Stimulated activated effector memory CD8-positive, alpha-beta T cell treated with anti-CD3 and anti-CD28 coated beads, Interleukin-12 subunit alpha, Interleukin-12 subunit beta, amount 100 ng/mL, for 72 hours (primary cell): ENCODE measurements at regions not wholly inside any gene's neighbourhood (a gene's known extent, or its start where the extent isn't known, plus 50 kb on each side); places are given as distances from the start of the nearest gene placed in this dataset.

Source experiments
- ATAC-seq: fragments of 150-1000 bp; cut with Tn5 transposase; 2 replicates; pipeline ENCODE4 v1.10.0; 2021
- DNase-seq, 2 donors: peaks; one replicate each; pipeline ENCODE4 v3.0.0; 2021 to 2022; ENCODE audit warnings: low spot score in 2 of 2
- H3K27ac Mint-ChIP-seq: one replicate; pipeline ENCODE4 v1.8.0; 2022; ENCODE audit warnings: mild to moderate bottlenecking, mixed read lengths
- H3K36me3 Mint-ChIP-seq: one replicate; pipeline ENCODE4 v1.8.0; 2022; ENCODE audit warnings: mild to moderate bottlenecking, mixed read lengths
- H3K4me1 Mint-ChIP-seq: one replicate; pipeline ENCODE4 v1.8.0; 2022; ENCODE audit warnings: mixed read lengths
- H3K4me3 Mint-ChIP-seq: one replicate; pipeline ENCODE4 v1.8.0; 2022; ENCODE audit warnings: mild to moderate bottlenecking, mixed read lengths
- H3K9me3 Mint-ChIP-seq: one replicate; pipeline ENCODE4 v1.8.0; 2022; ENCODE audit warnings: mixed read lengths

DNA sequence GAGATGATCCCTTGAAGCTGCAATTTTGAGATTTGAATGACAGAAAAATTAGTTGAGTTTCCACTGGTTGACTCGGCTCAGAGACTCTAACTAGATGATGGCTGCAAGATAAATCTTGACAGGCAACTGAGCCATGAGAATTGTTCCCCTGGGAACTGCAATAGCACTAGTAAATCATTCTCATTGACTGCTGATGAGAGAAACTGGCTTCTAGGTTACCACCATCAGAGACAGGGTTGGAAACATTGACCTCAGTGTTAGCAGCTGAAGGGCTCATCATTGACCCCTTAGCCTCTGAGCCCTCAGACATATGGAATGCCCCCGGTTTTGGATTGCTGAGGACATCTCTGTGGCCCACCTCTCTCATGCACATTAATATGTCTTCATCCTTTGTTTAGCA, 125.4 kb upstream of the COX10 start:
- ATAC-seq (no peak), DNase-seq (no peak)
- H3K4me3 Mint-ChIP-seq, result no peak overlapping the region
- H3K4me1 Mint-ChIP-seq, result no peaks in the 10 kb centered on the region
- no peak overlapping the region for H3K27ac Mint-ChIP-seq
- no peaks in the 10 kb centered on the region for H3K9me3 Mint-ChIP-seq
- H3K36me3 Mint-ChIP-seq, result no peaks in the 10 kb centered on the region

DNA sequence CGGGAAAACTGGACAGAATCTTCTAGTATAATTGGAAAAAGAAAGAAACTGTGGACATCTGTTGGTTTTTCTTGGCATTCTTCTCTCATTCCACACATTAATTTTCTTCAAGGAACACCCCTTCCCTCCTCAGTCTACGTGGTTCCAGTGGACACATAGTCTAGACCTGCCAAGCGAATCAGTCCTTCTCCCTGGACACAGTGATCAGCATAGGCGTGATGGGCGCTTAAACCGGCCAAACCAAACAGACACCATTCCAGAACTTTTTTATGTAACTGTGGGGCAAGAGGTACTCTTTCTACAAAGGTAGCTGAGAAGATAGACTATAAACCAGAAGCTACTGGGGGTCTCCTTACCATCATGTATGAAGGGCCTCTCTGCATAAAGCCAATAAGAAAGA, 121.8 kb upstream of the COX10 start:
- no peak for ATAC-seq
- no peak overlapping the region for H3K4me3 Mint-ChIP-seq
- H3K36me3 Mint-ChIP-seq, result no peaks in the 10 kb centered on the region
- H3K9me3 Mint-ChIP-seq, result no peaks in the 10 kb centered on the region
- DNase-seq, result no peak
- H3K4me1 Mint-ChIP-seq, result no peaks in the 10 kb centered on the region
- no peak overlapping the region for H3K27ac Mint-ChIP-seq

DNA sequence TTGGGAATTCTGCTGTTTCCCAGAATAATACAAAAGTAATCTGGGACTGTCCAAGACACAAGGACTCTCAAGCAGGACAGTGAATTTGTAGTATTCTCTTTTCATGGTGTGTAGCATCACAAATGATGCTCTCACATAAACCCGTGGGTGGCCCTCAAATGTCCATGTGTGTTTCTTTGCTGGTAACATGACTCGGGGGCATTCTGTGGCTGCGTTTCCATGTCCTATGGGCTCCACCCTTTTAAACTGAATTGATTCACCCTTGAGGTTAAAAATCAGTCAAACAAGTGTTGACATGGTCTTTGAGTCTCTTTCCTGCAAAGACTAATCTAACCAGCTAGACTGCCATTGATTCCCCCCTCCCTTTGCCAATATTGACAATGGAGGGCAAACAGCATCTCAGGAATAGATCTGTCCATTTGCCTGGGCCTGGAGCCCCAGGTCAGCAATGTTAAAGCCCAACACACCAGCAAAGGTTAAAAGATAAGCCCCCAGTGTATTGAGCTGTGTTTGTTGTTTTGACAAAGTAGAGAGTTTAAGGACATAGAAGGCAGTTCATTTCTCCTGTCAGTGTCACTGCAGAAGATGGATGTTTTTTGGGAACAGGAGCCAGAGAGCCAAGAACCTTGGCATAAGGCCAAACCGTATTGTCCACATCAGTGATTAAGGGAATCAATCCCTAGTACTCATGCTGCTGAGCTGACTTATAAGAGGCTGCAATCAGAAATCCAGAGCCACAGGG, 117.1 kb upstream of the COX10 start:
- no peaks in the 10 kb centered on the region for H3K4me1 Mint-ChIP-seq
- no peak overlapping the region for H3K4me3 Mint-ChIP-seq
- no peaks in the 10 kb centered on the region for H3K36me3 Mint-ChIP-seq
- DNase-seq (no peak), ATAC-seq (no peak)
- H3K27ac Mint-ChIP-seq, result no peak overlapping the region
- no peaks in the 10 kb centered on the region for H3K9me3 Mint-ChIP-seq

- DNase-seq (no peak), ATAC-seq (no peak)
- Mint-ChIP-seq H3K4me1 (no peaks in the 10 kb centered on the region), H3K36me3 (no peaks in the 10 kb centered on the region), H3K9me3 (no peaks in the 10 kb centered on the region), H3K4me3 (no peak overlapping the region), H3K27ac (no peak overlapping the region)
Measured at GRCh38 chr17:13953841-13954240, 115.5 kb upstream of the COX10 start.

DNA sequence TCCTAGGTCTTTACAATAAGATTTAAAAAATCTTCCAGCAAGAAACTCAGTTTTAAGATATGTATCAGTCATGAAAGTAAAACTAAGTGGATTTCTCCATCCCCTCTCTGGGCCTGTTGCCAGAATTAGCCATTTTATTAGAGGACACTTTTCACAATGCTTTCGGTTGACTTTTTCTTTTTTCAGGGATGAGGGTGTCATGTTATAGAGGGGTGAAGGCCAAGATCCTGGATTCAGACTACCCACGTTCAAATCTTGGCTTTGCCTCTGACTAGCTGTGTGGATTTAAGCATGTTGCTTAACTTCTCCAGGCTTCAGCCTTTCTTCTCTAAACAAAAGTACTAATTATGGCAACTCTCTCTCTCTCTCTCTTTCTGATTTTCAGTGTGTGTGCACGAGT, 111.7 kb upstream of the COX10 start:
- Mint-ChIP-seq H3K4me3 (no peak overlapping the region), H3K4me1 (peaks cover 1% of the 10 kb centered on the region), H3K36me3 (peaks cover 6% of the 10 kb centered on the region), H3K27ac (no peak overlapping the region), H3K9me3 (no peaks in the 10 kb centered on the region)
- no peak for ATAC-seq
- DNase-seq, result no peak

GRCh38 chr17:13958773-13959172, 110.5 kb upstream of the COX10 start:
- no peaks in the 10 kb centered on the region for H3K9me3 Mint-ChIP-seq
- ATAC-seq, result no peak
- peaks cover 6% of the 10 kb centered on the region for H3K36me3 Mint-ChIP-seq
- no peak for DNase-seq
- H3K27ac Mint-ChIP-seq, result no peak overlapping the region
- H3K4me3 Mint-ChIP-seq, result no peak overlapping the region
- peaks cover 5% of the 10 kb centered on the region for H3K4me1 Mint-ChIP-seq

- Mint-ChIP-seq H3K4me1 (peaks cover 5% of the 10 kb centered on the region), H3K27ac (no peak overlapping the region), H3K9me3 (no peaks in the 10 kb centered on the region), H3K36me3 (peaks cover 6% of the 10 kb centered on the region), H3K4me3 (no peak overlapping the region)
- DNase-seq, result no peak
- no peak for ATAC-seq
Measured at GRCh38 chr17:13961265-13961664, 108.0 kb upstream of the COX10 start.

DNA sequence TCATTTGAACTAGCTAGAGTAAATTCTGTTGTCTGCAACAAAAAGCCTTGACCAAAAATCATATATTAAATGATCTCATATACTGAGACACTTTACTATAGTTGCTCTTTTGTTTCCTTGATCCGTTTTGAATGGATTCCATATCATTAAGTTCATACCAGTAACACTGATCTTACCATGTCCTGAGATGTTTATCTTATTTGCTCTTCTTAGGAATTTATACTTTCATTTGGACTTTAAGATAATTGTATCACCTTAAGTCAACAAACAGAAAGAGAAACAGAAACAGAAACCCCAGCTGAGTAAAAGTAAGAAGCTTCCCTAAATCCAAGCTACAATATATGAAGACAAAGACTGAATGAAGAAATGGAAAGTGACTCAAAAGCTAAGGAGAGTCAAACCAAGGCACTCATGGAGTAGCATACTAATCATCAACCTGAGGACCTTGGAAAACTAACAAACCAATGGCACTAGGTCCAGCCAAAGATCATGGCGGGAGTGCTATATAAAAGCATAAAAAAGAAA, 106.5 kb upstream of the COX10 start:
- Mint-ChIP-seq H3K4me1 (peaks cover 5% of the 10 kb centered on the region), H3K4me3 (no peak overlapping the region), H3K36me3 (peaks cover 6% of the 10 kb centered on the region), H3K9me3 (no peaks in the 10 kb centered on the region), H3K27ac (no peak overlapping the region)
- ATAC-seq (no peak), DNase-seq (no peak)

DNA sequence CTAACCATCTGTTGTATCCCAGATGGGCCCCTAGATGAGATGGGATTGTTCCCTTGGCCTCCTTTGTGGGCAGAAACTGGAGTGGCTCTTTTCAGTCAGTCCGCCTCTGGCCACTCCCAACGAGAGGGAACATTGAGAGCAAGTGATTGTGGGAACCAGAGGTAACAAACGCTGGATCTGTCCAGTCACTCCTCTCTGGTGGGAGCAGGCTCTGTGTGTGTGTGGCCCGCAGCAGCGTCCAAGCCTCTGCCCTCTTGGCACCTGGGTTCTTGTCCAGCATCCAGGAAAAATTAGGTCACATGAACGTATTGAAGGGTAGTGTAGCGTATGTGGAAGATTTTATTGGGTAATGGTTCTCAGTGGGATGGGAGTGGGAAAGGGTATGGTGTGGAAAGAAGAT, 101.9 kb upstream of the COX10 start:
- Mint-ChIP-seq H3K9me3 (no peaks in the 10 kb centered on the region), H3K36me3 (no peaks in the 10 kb centered on the region), H3K27ac (no peak overlapping the region), H3K4me3 (no peak overlapping the region), H3K4me1 (peaks cover 13% of the 10 kb centered on the region)
- no peak for DNase-seq
- ATAC-seq, result no peak

DNA sequence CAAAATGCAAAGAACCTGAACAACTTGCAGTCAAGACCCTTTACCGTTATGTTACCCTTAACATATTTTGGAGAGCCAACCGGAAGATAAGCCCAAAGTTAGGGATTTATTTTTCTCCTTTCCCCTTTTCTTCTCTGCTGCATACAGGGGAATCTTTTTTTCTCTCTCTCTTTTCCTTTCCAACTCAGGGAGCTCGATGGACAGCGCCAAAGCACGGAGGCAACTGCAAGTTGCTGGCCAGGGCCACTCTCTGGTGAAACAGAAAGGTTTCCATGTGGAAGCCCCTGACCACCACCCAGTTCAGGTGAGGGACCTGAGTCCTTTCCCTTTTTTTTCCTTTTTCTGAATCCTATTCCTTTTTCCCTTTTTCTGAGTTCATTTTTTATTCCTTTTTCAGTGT, 98.8 kb upstream of the COX10 start:
- Mint-ChIP-seq H3K27ac (no peak overlapping the region), H3K36me3 (no peaks in the 10 kb centered on the region), H3K9me3 (no peaks in the 10 kb centered on the region), H3K4me1 (peaks cover 8% of the 10 kb centered on the region), H3K4me3 (no peak overlapping the region)
- DNase-seq (no peak), ATAC-seq (no peak)

- DNase-seq (no peak), ATAC-seq (no peak)
- Mint-ChIP-seq H3K27ac (no peak overlapping the region), H3K9me3 (no peaks in the 10 kb centered on the region), H3K36me3 (no peaks in the 10 kb centered on the region), H3K4me1 (peaks cover 8% of the 10 kb centered on the region), H3K4me3 (no peak overlapping the region)
Measured at GRCh38 chr17:13973960-13974651, 95.2 kb upstream of the COX10 start.

- ATAC-seq, result no peak
- H3K27ac Mint-ChIP-seq, result no peak overlapping the region
- no peaks in the 10 kb centered on the region for H3K4me1 Mint-ChIP-seq
- no peak for DNase-seq
- H3K9me3 Mint-ChIP-seq, result no peaks in the 10 kb centered on the region
- no peak overlapping the region for H3K4me3 Mint-ChIP-seq
- H3K36me3 Mint-ChIP-seq, result no peaks in the 10 kb centered on the region
Measured at GRCh38 chr17:13977837-13978236, 91.5 kb upstream of the COX10 start.

DNA sequence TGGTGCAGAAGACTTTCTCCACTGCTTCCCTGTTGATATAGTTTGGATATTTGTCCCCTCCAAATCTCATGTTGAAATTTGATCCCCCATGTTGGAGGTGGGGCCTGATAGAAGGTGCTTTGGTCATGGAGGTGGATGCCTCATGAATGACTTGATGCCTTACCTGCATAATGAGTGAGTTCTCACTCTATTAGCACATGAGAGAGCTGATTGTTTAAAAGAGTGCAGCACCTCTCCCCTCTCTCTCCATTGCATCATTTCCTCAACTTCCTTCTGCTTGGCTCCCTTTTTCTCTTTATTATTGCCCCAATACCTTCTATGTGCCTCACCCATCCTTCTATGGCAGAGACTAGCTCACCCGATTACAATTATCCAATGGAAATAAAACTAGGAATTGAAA, 90.8 kb upstream of the COX10 start:
- Mint-ChIP-seq H3K9me3 (no peaks in the 10 kb centered on the region), H3K4me1 (no peaks in the 10 kb centered on the region), H3K27ac (no peak overlapping the region), H3K4me3 (no peak overlapping the region), H3K36me3 (no peaks in the 10 kb centered on the region)
- ATAC-seq (no peak), DNase-seq (no peak)

- DNase-seq (no peak), ATAC-seq (no peak)
- H3K36me3 Mint-ChIP-seq, result peaks cover 4% of the 10 kb centered on the region
- H3K27ac Mint-ChIP-seq, result no peak overlapping the region
- H3K9me3 Mint-ChIP-seq, result no peaks in the 10 kb centered on the region
- peaks cover 5% of the 10 kb centered on the region for H3K4me1 Mint-ChIP-seq
- H3K4me3 Mint-ChIP-seq, result no peak overlapping the region
Measured at GRCh38 chr17:13981881-13982280, 87.4 kb upstream of the COX10 start.

- Mint-ChIP-seq H3K36me3 (peaks cover 4% of the 10 kb centered on the region), H3K4me1 (peaks cover 7% of the 10 kb centered on the region), H3K4me3 (no peak overlapping the region), H3K9me3 (no peaks in the 10 kb centered on the region), H3K27ac (no peak overlapping the region)
- ATAC-seq (no peak), DNase-seq (no peak)
Measured at GRCh38 chr17:13984956-13985355, 84.3 kb upstream of the COX10 start.

DNA sequence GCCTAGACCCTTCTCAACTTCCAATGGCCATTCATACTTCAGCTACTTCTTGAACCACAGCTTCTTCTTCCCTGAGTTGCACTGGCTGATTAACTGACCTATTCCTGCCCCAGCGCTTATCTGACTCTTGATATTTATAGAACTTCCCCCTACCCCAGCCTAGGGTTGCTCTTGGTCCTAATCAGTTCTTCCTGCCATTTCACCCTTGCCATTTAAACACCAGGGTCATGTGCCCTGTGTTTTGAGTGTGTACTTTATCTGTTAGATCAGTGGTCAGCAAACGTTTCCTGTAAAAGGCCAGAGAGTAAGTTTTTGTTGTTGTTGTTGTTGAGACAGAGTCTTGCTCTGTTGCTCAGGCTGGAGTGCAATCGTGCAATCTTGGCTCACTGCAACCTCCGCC, 82.4 kb upstream of the COX10 start:
- Mint-ChIP-seq H3K27ac (no peak overlapping the region), H3K4me3 (no peak overlapping the region), H3K36me3 (peaks cover 4% of the 10 kb centered on the region), H3K9me3 (no peaks in the 10 kb centered on the region), H3K4me1 (peaks cover 7% of the 10 kb centered on the region)
- no peak for ATAC-seq
- no peak for DNase-seq
